RWPE2 (cell line): ENCODE measurements at regions not wholly inside any gene's neighbourhood (a gene's known extent, or its start where the extent isn't known, plus 50 kb on each side); places are given as distances from the start of the nearest gene placed in this dataset.

Experiments
- ATAC-seq: fragments of 200-7000 bp; cut with Tn5 transposase; 3 replicates; pipeline ENCODE4 v1.9.1; 2021; ENCODE audit warnings: low read depth
- DNase-seq: peaks from one replicate; pipeline ENCODE4 v3.0.0-alpha.2; 2020; ENCODE audit warnings: low spot score
- H3K27ac ChIP-seq: fragments of 450-650 bp; 2 replicates; pipeline ENCODE4 v1.5.1; 2017; ENCODE audit warnings: mild to moderate bottlenecking; ENCODE audit not compliant: poor library complexity, severe bottlenecking
- H3K27me3 ChIP-seq: fragments of 250-450 bp; sonication (Bioruptor Pico); 2 replicates; pipeline ENCODE4 v1.5.1; 2021; ENCODE audit warnings: mild to moderate bottlenecking, moderate library complexity; ENCODE audit not compliant: insufficient read depth, poor library complexity, severe bottlenecking
- H3K36me3 ChIP-seq: fragments of 250-450 bp; sonication (Bioruptor Pico); 2 replicates; pipeline ENCODE4 v1.5.1; 2020; ENCODE audit warnings: low read depth, mild to moderate bottlenecking, moderate library complexity
- H3K4me1 ChIP-seq: fragments of 250-450 bp; sonication (Bioruptor Pico); 2 replicates; pipeline ENCODE4 v1.5.1; 2021; ENCODE audit warnings: mild to moderate bottlenecking, moderate library complexity; ENCODE audit not compliant: insufficient read depth, poor library complexity, severe bottlenecking
- H3K4me3 ChIP-seq: fragments of 250-450 bp; sonication (Bioruptor Pico); 2 replicates; pipeline ENCODE4 v1.5.1; 2021; ENCODE audit warnings: mild to moderate bottlenecking, moderate library complexity; ENCODE audit not compliant: severe bottlenecking
- H3K9me3 ChIP-seq: fragments of 250-450 bp; sonication (Bioruptor Pico); 2 replicates; pipeline ENCODE4 v1.5.1; 2021; ENCODE audit warnings: mild to moderate bottlenecking, moderate library complexity; ENCODE audit not compliant: severe bottlenecking
- CTCF ChIP-seq: fragments of 450-650 bp; IDR thresholded peaks from one replicate; pipeline ENCODE4 v1.5.1; 2017; ENCODE audit warnings: mild to moderate bottlenecking, moderate library complexity; ENCODE audit not compliant: poor library complexity, severe bottlenecking

DNA sequence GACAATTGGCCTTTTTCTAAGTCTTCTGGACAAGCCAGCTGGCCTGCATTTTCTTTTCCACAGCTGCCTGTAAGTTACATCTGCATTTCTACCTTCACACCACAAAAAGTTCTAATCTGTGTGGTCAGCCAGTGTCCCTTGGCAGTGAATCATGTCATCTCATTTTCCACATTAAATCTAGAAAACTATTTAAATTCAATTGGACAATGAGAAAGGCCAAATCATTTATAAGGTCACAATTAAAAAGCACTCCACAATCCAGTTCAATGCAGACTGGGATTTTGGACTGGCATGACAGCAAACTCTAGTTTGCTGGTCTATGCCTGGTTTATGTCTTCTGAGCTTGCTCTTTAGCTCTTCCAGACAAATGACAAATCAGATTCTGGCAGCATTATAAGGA lies 494.2 kb upstream of the SPHKAP start:
- no peak overlapping the region for H3K4me3 ChIP-seq
- ATAC-seq (no peak), DNase-seq (no peak)
- no peaks in the 10 kb centered on the region for H3K4me1 ChIP-seq
- no peaks in the 10 kb centered on the region for H3K27me3 ChIP-seq
- TF ChIP-seq CTCF: no peak
- no peaks in the 10 kb centered on the region for H3K36me3 ChIP-seq
- H3K9me3 ChIP-seq: no peaks in the 10 kb centered on the region
- no peak overlapping the region for H3K27ac ChIP-seq

DNA sequence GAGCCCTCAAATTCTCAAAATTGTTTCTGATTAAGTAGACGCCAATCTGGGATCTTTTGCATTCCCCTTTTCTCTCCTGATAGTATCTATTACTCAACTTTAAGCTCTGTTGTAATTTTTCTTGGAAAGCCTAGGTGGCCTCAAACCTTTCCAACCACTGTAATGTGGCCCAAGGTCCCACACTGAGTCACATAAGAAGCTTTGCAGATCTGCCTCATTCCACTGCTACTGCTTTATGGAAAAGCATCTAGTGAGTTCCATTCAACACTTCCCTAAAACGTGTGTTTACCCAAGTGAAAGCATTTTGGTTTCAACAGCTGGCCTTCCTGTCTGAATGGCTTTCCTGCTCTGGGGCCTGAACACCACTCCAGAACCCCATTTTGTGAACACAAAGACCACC lies 493.6 kb upstream of the SPHKAP start:
- Histone ChIP-seq H3K36me3 (no peaks in the 10 kb centered on the region), H3K9me3 (no peaks in the 10 kb centered on the region), H3K4me1 (no peaks in the 10 kb centered on the region), H3K27ac (no peak overlapping the region), H3K27me3 (peaks cover under 1% of the 10 kb centered on the region), H3K4me3 (no peak overlapping the region)
- TF ChIP-seq CTCF: no peak
- DNase-seq (no peak), ATAC-seq (no peak)

GRCh38 chr2:228673876-228674554 lies 492.5 kb upstream of the SPHKAP start:
- Histone ChIP-seq H3K27me3 (peaks cover 4% of the 10 kb centered on the region), H3K27ac (no peak overlapping the region), H3K36me3 (no peaks in the 10 kb centered on the region), H3K4me1 (no peaks in the 10 kb centered on the region), H3K9me3 (no peaks in the 10 kb centered on the region), H3K4me3 (no peak overlapping the region)
- no peak for TF ChIP-seq CTCF
- ATAC-seq (no peak), DNase-seq (no peak)

DNA sequence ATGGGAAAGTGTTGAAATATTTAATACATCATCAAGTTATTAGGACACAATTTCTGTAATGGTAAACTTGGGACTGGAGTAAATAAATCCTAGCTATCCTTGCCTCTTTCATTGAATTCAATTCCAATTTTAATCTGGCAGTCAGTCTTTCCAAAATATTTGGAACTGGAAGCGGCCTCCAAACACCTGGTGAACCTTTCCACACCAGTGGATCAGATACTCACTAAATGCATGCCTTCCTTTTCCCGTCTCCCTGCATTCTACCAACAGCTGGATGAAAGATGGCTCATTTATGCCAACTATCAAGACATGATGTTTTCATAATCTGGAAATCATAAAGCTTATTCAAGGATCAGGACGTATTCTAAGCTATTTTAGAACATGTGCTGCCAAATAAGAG lies 488.2 kb upstream of the SPHKAP start:
- Histone ChIP-seq H3K4me1 (no peaks in the 10 kb centered on the region), H3K27me3 (peaks cover 9% of the 10 kb centered on the region), H3K27ac (no peak overlapping the region), H3K4me3 (no peak overlapping the region), H3K9me3 (no peaks in the 10 kb centered on the region), H3K36me3 (no peaks in the 10 kb centered on the region)
- DNase-seq (no peak), ATAC-seq (no peak)
- TF ChIP-seq CTCF: no peak

GRCh38 chr2:228665232-228665631 lies 483.7 kb upstream of the SPHKAP start:
- H3K4me3 ChIP-seq: no peak overlapping the region
- peaks cover 36% of the 10 kb centered on the region for H3K27me3 ChIP-seq
- H3K4me1 ChIP-seq: no peaks in the 10 kb centered on the region
- DNase-seq: no peak
- no peaks in the 10 kb centered on the region for H3K36me3 ChIP-seq
- no peaks in the 10 kb centered on the region for H3K9me3 ChIP-seq
- ATAC-seq: no peak
- H3K27ac ChIP-seq: no peak overlapping the region
- no peak for TF ChIP-seq CTCF
